OCI-LY3 (cell line): ENCODE measurements at regions not wholly inside any gene's neighbourhood (a gene's known extent, or its start where the extent isn't known, plus 50 kb on each side); places are given as distances from the start of the nearest gene placed in this dataset.

Experiments
- H2AFZ ChIP-seq: fragments of 200-600, 300-600 bp; shearing (Covaris generic); 2 replicates; pipeline ENCODE4 v1.6.0; 2014; ENCODE audit warnings: antibody characterized with exemption, low read depth, low read length
- H3K27ac ChIP-seq: fragments of 200-600, 300-600 bp; sonication (generic); 2 replicates; pipeline ENCODE4 v1.5.1; 2014; ENCODE audit warnings: mild to moderate bottlenecking, low read length, moderate library complexity, mixed read lengths
- H3K27me3 ChIP-seq: fragments of 200-600, 300-600 bp; sonication (generic); 2 replicates; pipeline ENCODE4 v1.6.1; 2014; ENCODE audit warnings: low read depth, low read length, mixed read lengths
- H3K36me3 ChIP-seq: fragments of 200-600, 300-600 bp; sonication (generic); replicated peaks from 2 replicates; pipeline ENCODE3; 2014; ENCODE audit warnings: low read depth, low read length, mixed read lengths
- H3K4me1 ChIP-seq: fragments of 300-600, 200-600 bp; sonication (generic); 2 replicates; pipeline ENCODE4 v1.6.1; 2014; ENCODE audit warnings: low read length, mixed read lengths
- H3K4me2 ChIP-seq: fragments of 200-600, 300-600 bp; sonication (generic); 2 replicates; pipeline ENCODE4 v1.6.1; 2014; ENCODE audit warnings: low read length, mixed read lengths
- H3K4me3 ChIP-seq: fragments of 300-600, 200-600 bp; sonication (generic); 2 replicates; pipeline ENCODE4 v1.5.1; 2014; ENCODE audit warnings: antibody characterized with exemption, mild to moderate bottlenecking, low read length, moderate library complexity
- H3K79me2 ChIP-seq: fragments of 300-600, 200-600 bp; shearing (Covaris generic); 2 replicates; pipeline ENCODE4 v1.6.1; 2014; ENCODE audit warnings: mild to moderate bottlenecking, low read length, mixed read lengths
- H3K9ac ChIP-seq: fragments of 300-600, 200-600 bp; shearing (Covaris generic); 2 replicates; pipeline ENCODE4 v1.6.0; 2014; ENCODE audit warnings: mild to moderate bottlenecking, low read length, moderate library complexity
- H3K9me3 ChIP-seq: fragments of 200-600, 300-600 bp; shearing (Covaris generic); 2 replicates; pipeline ENCODE4 v1.6.1; 2014; ENCODE audit warnings: low read length, mixed read lengths; ENCODE audit not compliant: insufficient read depth
- H4K20me1 ChIP-seq: fragments of 200-600, 300-600 bp; sonication (generic); 2 replicates; pipeline ENCODE4 v1.6.1; 2016; ENCODE audit warnings: low read length, mixed read lengths; ENCODE audit not compliant: insufficient read depth
- CTCF ChIP-seq: fragments of 200-600, 300-600 bp; sonication (generic); IDR thresholded peaks from 2 replicates; pipeline ENCODE4 v1.5.1; 2014; ENCODE audit warnings: antibody characterized with exemption, low read length, low read depth
- EZH2phosphoT487 ChIP-seq: fragments of 200-600 bp; shearing (Covaris generic); IDR thresholded peaks from 2 replicates; pipeline ENCODE4 v1.6.1; 2018; ENCODE audit warnings: antibody characterized with exemption, mixed run types, low read depth

GRCh38 chr18:55907453-55908175 is 319.6 kb upstream of the TCF4 start:
- H3K4me3 ChIP-seq = peak overlapping the region; percentile 59
- peak overlapping the region; percentile 66 for H2AFZ ChIP-seq
- peak overlapping the region; percentile 30 for H3K9ac ChIP-seq
- H3K4me1 ChIP-seq = peaks cover 63% of the 10 kb centered on the region
- no peaks in the 10 kb centered on the region for H4K20me1 ChIP-seq
- H3K27ac ChIP-seq = peak overlapping the region; percentile 85
- no peaks in the 10 kb centered on the region for H3K27me3 ChIP-seq
- TF ChIP-seq EZH2phosphoT487 (no peak), CTCF (no peak)
- H3K36me3 ChIP-seq = no peaks in the 10 kb centered on the region
- H3K4me2 ChIP-seq = peak overlapping the region; percentile 78
- H3K79me2 ChIP-seq = no peaks in the 10 kb centered on the region
- peaks cover under 1% of the 10 kb centered on the region; the same call in 1 of the 2 replicates for H3K9me3 ChIP-seq

GRCh38 chr18:55906536-55906935 is 318.5 kb upstream of the TCF4 start:
- H4K20me1 ChIP-seq = no peaks in the 10 kb centered on the region
- H3K9ac ChIP-seq = no peak overlapping the region
- no peaks in the 10 kb centered on the region for H3K79me2 ChIP-seq
- no peak overlapping the region for H2AFZ ChIP-seq
- no peaks in the 10 kb centered on the region for H3K9me3 ChIP-seq
- no peaks in the 10 kb centered on the region for H3K27me3 ChIP-seq
- H3K4me3 ChIP-seq = no peak overlapping the region
- TF ChIP-seq EZH2phosphoT487 = no peak
- TF ChIP-seq CTCF = no peak
- no peak overlapping the region for H3K27ac ChIP-seq
- peak overlapping the region; percentile 78; the same call in 1 of the 2 replicates for H3K4me2 ChIP-seq
- peaks cover 52% of the 10 kb centered on the region for H3K4me1 ChIP-seq
- H3K36me3 ChIP-seq = no peaks in the 10 kb centered on the region

- Histone ChIP-seq H3K4me1 (peaks cover 26% of the 10 kb centered on the region), H2AFZ (no peak overlapping the region), H3K4me2 (no peak overlapping the region), H3K27me3 (no peaks in the 10 kb centered on the region), H3K4me3 (no peak overlapping the region), H3K9ac (no peak overlapping the region), H3K27ac (no peak overlapping the region), H4K20me1 (no peaks in the 10 kb centered on the region), H3K79me2 (no peaks in the 10 kb centered on the region), H3K9me3 (no peaks in the 10 kb centered on the region), H3K36me3 (no peaks in the 10 kb centered on the region)
- TF ChIP-seq EZH2phosphoT487 (no peak), CTCF (no peak)
Measured at GRCh38 chr18:55903911-55904310, 315.9 kb upstream of the TCF4 start.

- no peak for TF ChIP-seq CTCF
- TF ChIP-seq EZH2phosphoT487 = no peak
- Histone ChIP-seq H3K79me2 (no peaks in the 10 kb centered on the region), H3K9ac (no peak overlapping the region), H3K36me3 (no peaks in the 10 kb centered on the region), H4K20me1 (no peaks in the 10 kb centered on the region), H3K4me2 (no peak overlapping the region), H3K27me3 (no peaks in the 10 kb centered on the region), H3K27ac (no peak overlapping the region), H3K4me1 (peaks cover 7% of the 10 kb centered on the region), H3K9me3 (no peaks in the 10 kb centered on the region), H2AFZ (no peak overlapping the region), H3K4me3 (no peak overlapping the region)
Measured at GRCh38 chr18:55900380-55900779, 312.4 kb upstream of the TCF4 start.
